ENCODE measurements at regions not wholly inside any gene's neighbourhood (a gene's known extent, or its start where the extent isn't known, plus 50 kb on each side); places are given as distances from the start of the nearest gene placed in this dataset.

- DNase-seq (ENCODE audit: low read depth, low spot score): no peak
These were observed 341.9 kb upstream of the CDH11 start for GRCh38 chr16:65463652-65464260.

- no peak for DNase-seq (ENCODE audit: low read depth, low spot score)
These were observed 335.2 kb upstream of the CDH11 start for GRCh38 chr16:65457084-65457483.

- no peak for DNase-seq (ENCODE audit: low read depth, low spot score)
These were observed 333.9 kb upstream of the CDH11 start for GRCh38 chr16:65455761-65456160.

- DNase-seq (ENCODE audit: low read depth, low spot score): no peak
These were observed 331.8 kb upstream of the CDH11 start for GRCh38 chr16:65453646-65454045.

- DNase-seq (ENCODE audit: low read depth, low spot score): no peak
These were observed 327.7 kb upstream of the CDH11 start for GRCh38 chr16:65449526-65449925.

- no peak for DNase-seq (ENCODE audit: low read depth, low spot score)
These were observed 324.6 kb upstream of the CDH11 start for GRCh38 chr16:65446427-65446826.

- no peak for DNase-seq (ENCODE audit: low read depth, low spot score)
These were observed 323.7 kb upstream of the CDH11 start for GRCh38 chr16:65445313-65446260.

GRCh38 chr16:65441501-65441900 lies 319.6 kb upstream of the CDH11 start:
- DNase-seq (ENCODE audit: low read depth, low spot score): no peak

- DNase-seq (ENCODE audit: low read depth, low spot score): peak; percentile 5
These were observed 307.8 kb upstream of the CDH11 start for GRCh38 chr16:65429504-65430181.

GRCh38 chr16:65426484-65426883 lies 304.6 kb upstream of the CDH11 start:
- DNase-seq (ENCODE audit: low read depth, low spot score): no peak

GRCh38 chr16:65422934-65423333 lies 301.1 kb upstream of the CDH11 start:
- no peak for DNase-seq (ENCODE audit: low read depth, low spot score)

- no peak for DNase-seq (ENCODE audit: low read depth, low spot score)
These were observed 299.7 kb upstream of the CDH11 start for GRCh38 chr16:65421596-65421995.

GRCh38 chr16:65418435-65418834 lies 296.6 kb upstream of the CDH11 start:
- no peak for DNase-seq (ENCODE audit: low read depth, low spot score)

GRCh38 chr16:65415460-65415859 lies 293.6 kb upstream of the CDH11 start:
- no peak for DNase-seq (ENCODE audit: low read depth, low spot score)

GRCh38 chr16:65414284-65414984 lies 292.6 kb upstream of the CDH11 start:
- DNase-seq (ENCODE audit: low read depth, low spot score): peak; percentile 5

GRCh38 chr16:65413861-65414260 lies 292.0 kb upstream of the CDH11 start:
- no peak for DNase-seq (ENCODE audit: low read depth, low spot score)

GRCh38 chr16:65410801-65411200 lies 288.9 kb upstream of the CDH11 start:
- no peak for DNase-seq (ENCODE audit: low read depth, low spot score)

- no peak for DNase-seq (ENCODE audit: low read depth, low spot score)
These were observed 287.6 kb upstream of the CDH11 start for GRCh38 chr16:65409510-65409909.

- no peak for DNase-seq (ENCODE audit: low read depth, low spot score)
These were observed 285.1 kb upstream of the CDH11 start for GRCh38 chr16:65406933-65407332.

- DNase-seq (ENCODE audit: low read depth, low spot score): no peak
These were observed 284.3 kb upstream of the CDH11 start for GRCh38 chr16:65406116-65406515.

- no peak for DNase-seq (ENCODE audit: low read depth, low spot score)
These were observed 272.4 kb upstream of the CDH11 start for GRCh38 chr16:65394281-65394680.

All from ELF-1 (cell line).